ENCODE measurements at regions not wholly inside any gene's neighbourhood (a gene's known extent, or its start where the extent isn't known, plus 50 kb on each side); places are given as distances from the start of the nearest gene placed in this dataset.

GRCh38 chr12:31210541-31210940 lies 115.4 kb downstream of the SINHCAF start:
- Histone ChIP-seq H4K20me1 (replicated peaks; ENCODE audit: insufficient read depth) (no peaks in the 10 kb centered on the region), H3K36me3 (ENCODE audit: insufficient read depth) (no peaks in the 10 kb centered on the region), H3K27ac (ENCODE audit: low read depth) (no peak overlapping the region), H3K4me2 (no peak overlapping the region), H3K4me1 (ENCODE audit: insufficient read depth) (peaks cover 15% of the 10 kb centered on the region), H3K4me3 (no peak overlapping the region), H3K27me3 (ENCODE audit: insufficient read depth) (no peaks in the 10 kb centered on the region), H3F3A (replicated peaks; ENCODE audit: low read depth) (no peaks in the 10 kb centered on the region), H3K9me2 (ENCODE audit: insufficient read depth) (0 out of 2 replicates have a peak, but pooled peaks cover 4% of the 10 kb centered on the region), H2AFZ (no peak overlapping the region), H3K79me2 (replicated peaks; ENCODE audit: insufficient read depth) (no peaks in the 10 kb centered on the region)
- H3K27me3 Mint-ChIP-seq (ENCODE audit: insufficient read depth, low read depth, poor library complexity) = no peaks in the 10 kb centered on the region
- H3K27ac Mint-ChIP-seq = no peak overlapping the region
- H3K9me3 Mint-ChIP-seq = no peaks in the 10 kb centered on the region
- no peaks in the 10 kb centered on the region for H3K36me3 Mint-ChIP-seq (ENCODE audit: low read depth)
- H3K4me1 Mint-ChIP-seq = peaks cover 17% of the 10 kb centered on the region
- DNase-seq (ENCODE audit: low spot score) = no peak
- TF ChIP-seq JUNB (IDR thresholded peaks at IDR 0.05; ENCODE audit: unreplicated experiment) = no peak
- H3K4me3 Mint-ChIP-seq = no peak overlapping the region
- no peak for ATAC-seq

GRCh38 chr12:31214626-31215517 lies 111.1 kb downstream of the SINHCAF start:
- peaks cover 4% of the 10 kb centered on the region for H3K27me3 Mint-ChIP-seq (ENCODE audit: insufficient read depth, low read depth, poor library complexity)
- Histone ChIP-seq H3K27me3 (ENCODE audit: insufficient read depth) (no peaks in the 10 kb centered on the region), H3K4me2 (no peak overlapping the region), H3K36me3 (ENCODE audit: insufficient read depth) (no peaks in the 10 kb centered on the region), H2AFZ (no peak overlapping the region), H4K20me1 (replicated peaks; ENCODE audit: insufficient read depth) (no peaks in the 10 kb centered on the region), H3F3A (replicated peaks; ENCODE audit: low read depth) (no peaks in the 10 kb centered on the region), H3K79me2 (replicated peaks; ENCODE audit: insufficient read depth) (no peaks in the 10 kb centered on the region), H3K27ac (ENCODE audit: low read depth) (no peak overlapping the region), H3K4me1 (ENCODE audit: insufficient read depth) (peaks cover 12% of the 10 kb centered on the region), H3K4me3 (no peak overlapping the region), H3K9me2 (ENCODE audit: insufficient read depth) (no peaks in the 10 kb centered on the region)
- TF ChIP-seq ZNF462 (CRISPR knock-in tag; IDR thresholded peaks at IDR 0.05) = no peak
- no peak for TF ChIP-seq STAT1 (IDR thresholded peaks at IDR 0.05; ENCODE audit: unreplicated experiment)
- no peak for TF ChIP-seq CTCF (conservative IDR thresholded peaks at IDR 0.05; ENCODE audit: low read depth in 2 of 2)
- TF ChIP-seq JUNB (IDR thresholded peaks at IDR 0.05; ENCODE audit: unreplicated experiment) = no peak
- no peak for TF ChIP-seq NANOG (IDR thresholded peaks at IDR 0.05; ENCODE audit: borderline replicate concordance)
- no peak for TF ChIP-seq CREB1 (CRISPR knock-in tag; IDR thresholded peaks at IDR 0.05; ENCODE audit: low read depth)
- TF ChIP-seq ZNF114 (CRISPR knock-in tag; IDR thresholded peaks at IDR 0.05) = no peak
- H3K27ac Mint-ChIP-seq = no peak overlapping the region
- no peaks in the 10 kb centered on the region for H3K9me3 Mint-ChIP-seq
- no peak overlapping the region for H3K4me3 Mint-ChIP-seq
- H3K4me1 Mint-ChIP-seq = peaks cover 25% of the 10 kb centered on the region
- DNase-seq (ENCODE audit: low spot score) (no peak), ATAC-seq (no peak)
- H3K36me3 Mint-ChIP-seq (ENCODE audit: low read depth) = no peaks in the 10 kb centered on the region; the same call in 2 of the 3 replicates

All from GM23338 (cell line).